GM23338 (cell line): ENCODE measurements at regions not wholly inside any gene's neighbourhood (a gene's known extent, or its start where the extent isn't known, plus 50 kb on each side); places are given as distances from the start of the nearest gene placed in this dataset.

Source experiments
- ATAC-seq: fragments of 200-7000 bp; cut with Tn5 transposase; 3 replicates; pipeline ENCODE4 v1.9.1; 2020
- DNase-seq: peaks from one replicate; pipeline ENCODE4 v3.0.0-alpha.2; 2015; ENCODE audit warnings: low spot score
- H2AFZ ChIP-seq: fragments of 200-600 bp; sonication (generic); 2 replicates; pipeline ENCODE4 v1.8.0; 2016; ENCODE audit warnings: antibody characterized with exemption, mild to moderate bottlenecking, moderate library complexity
- H3F3A ChIP-seq: fragments of 200-600 bp; sonication (generic); replicated peaks from 2 replicates; pipeline ENCODE4 v1.8.0; 2017; ENCODE audit warnings: antibody characterized with exemption, mixed run types, low read depth
- H3K27ac ChIP-seq: fragments of 200-600 bp; sonication (generic); 2 replicates; pipeline ENCODE4 v1.6.1; 2016; ENCODE audit warnings: low read depth
- H3K27me3 ChIP-seq: fragments of 200-600 bp; sonication (generic); 2 replicates; pipeline ENCODE4 v1.8.0; 2016; ENCODE audit warnings: mild to moderate bottlenecking, mixed run types, moderate library complexity; ENCODE audit not compliant: insufficient read depth
- H3K36me3 ChIP-seq: fragments of 200-600 bp; sonication (generic); 2 replicates; pipeline ENCODE4 v1.8.0; 2016; ENCODE audit warnings: mild to moderate bottlenecking; ENCODE audit not compliant: insufficient read depth
- H3K4me1 ChIP-seq: fragments of 200-600 bp; sonication (generic); 2 replicates; pipeline ENCODE4 v1.8.0; 2016; ENCODE audit warnings: mild to moderate bottlenecking, moderate library complexity; ENCODE audit not compliant: insufficient read depth
- H3K4me2 ChIP-seq: fragments of 200-600 bp; sonication (generic); 2 replicates; pipeline ENCODE4 v1.7.1; 2017; ENCODE audit warnings: mixed run types
- H3K4me3 ChIP-seq: fragments of 200-600 bp; sonication (generic); 2 replicates; pipeline ENCODE4 v1.6.1; 2016; ENCODE audit warnings: mixed run types
- H3K79me2 ChIP-seq: fragments of 200-600 bp; sonication (generic); replicated peaks from 2 replicates; pipeline ENCODE4 v1.8.0; 2017; ENCODE audit warnings: mild to moderate bottlenecking; ENCODE audit not compliant: insufficient read depth
- H3K9me2 ChIP-seq: fragments of 200-600 bp; sonication (generic); 2 replicates; pipeline ENCODE4 v1.8.0; 2017; ENCODE audit not compliant: insufficient read depth
- H4K20me1 ChIP-seq: fragments of 200-600 bp; sonication (generic); replicated peaks from 2 replicates; pipeline ENCODE4 v1.8.0; 2017; ENCODE audit warnings: mild to moderate bottlenecking; ENCODE audit not compliant: insufficient read depth
- H3K27ac Mint-ChIP-seq: 2 replicates; pipeline ENCODE4 v1.8.0; 2020; ENCODE audit warnings: inconsistent platforms, mild to moderate bottlenecking, moderate library complexity, mixed read lengths
- H3K27me3 Mint-ChIP-seq: 3 replicates; pipeline ENCODE4 v1.8.0; 2022; ENCODE audit warnings: low read depth, mild to moderate bottlenecking, moderate library complexity, mixed read lengths, inconsistent platforms; ENCODE audit not compliant: insufficient read depth, poor library complexity
- H3K36me3 Mint-ChIP-seq: 3 replicates; pipeline ENCODE4 v1.8.0; 2021; ENCODE audit warnings: low read depth, mild to moderate bottlenecking, inconsistent platforms, moderate library complexity, mixed read lengths
- H3K4me1 Mint-ChIP-seq: 3 replicates; pipeline ENCODE4 v1.8.0; 2020; ENCODE audit warnings: mild to moderate bottlenecking, inconsistent platforms, mixed read lengths
- H3K4me3 Mint-ChIP-seq: 3 replicates; pipeline ENCODE4 v1.8.0; 2021; ENCODE audit warnings: moderate library complexity, mild to moderate bottlenecking, inconsistent platforms, mixed read lengths
- H3K9me3 Mint-ChIP-seq: 3 replicates; pipeline ENCODE4 v1.8.0; 2020; ENCODE audit warnings: moderate library complexity, mild to moderate bottlenecking, inconsistent platforms, mixed read lengths
- EZH2phosphoT487 ChIP-seq: fragments of 200-600 bp; sonication (generic); IDR thresholded peaks from one replicate; pipeline ENCODE4 v1.8.1; 2018; ENCODE audit warnings: antibody characterized with exemption; ENCODE audit not compliant: unreplicated experiment
- JUNB ChIP-seq: IDR thresholded peaks from one replicate; pipeline ENCODE4 v1.6.1; 2016; ENCODE audit warnings: antibody characterized with exemption; ENCODE audit not compliant: unreplicated experiment
- NANOG ChIP-seq: IDR thresholded peaks from 2 replicates; pipeline ENCODE4 v1.6.1; 2016; ENCODE audit warnings: antibody characterized with exemption, borderline replicate concordance
- STAT1 ChIP-seq: IDR thresholded peaks from one replicate; pipeline ENCODE4 v1.6.1; 2016; ENCODE audit warnings: antibody characterized with exemption; ENCODE audit not compliant: unreplicated experiment
- ZNF114 ChIP-seq: fragments of 250-450 bp; sonication (Bioruptor Pico); IDR thresholded peaks from 2 replicates; pipeline ENCODE4 v1.5.0; 2020; ENCODE audit warnings: mild to moderate bottlenecking, moderate library complexity
- ZNF331 ChIP-seq: fragments of 250-450 bp; sonication (Bioruptor Pico); IDR thresholded peaks from 2 replicates; pipeline ENCODE4 v1.5.0; 2020; ENCODE audit warnings: low read depth, mild to moderate bottlenecking, moderate library complexity
- ZNF462 ChIP-seq: fragments of 250-450 bp; sonication (Bioruptor Pico); IDR thresholded peaks from 2 replicates; pipeline ENCODE4 v1.5.0; 2020; ENCODE audit warnings: mild to moderate bottlenecking, moderate library complexity
- TF ChIP-seq, protein P1 (sequence below): IDR thresholded peaks from 2 replicates; pipeline ENCODE4 v1.6.1; 2016; ENCODE audit warnings: antibody characterized with exemption
- TF ChIP-seq, protein P2 (sequence below): IDR thresholded peaks from one replicate; pipeline ENCODE4 v1.6.1; 2018; ENCODE audit warnings: antibody characterized with exemption; ENCODE audit not compliant: unreplicated experiment

- TF ChIP-seq, protein P1, sequence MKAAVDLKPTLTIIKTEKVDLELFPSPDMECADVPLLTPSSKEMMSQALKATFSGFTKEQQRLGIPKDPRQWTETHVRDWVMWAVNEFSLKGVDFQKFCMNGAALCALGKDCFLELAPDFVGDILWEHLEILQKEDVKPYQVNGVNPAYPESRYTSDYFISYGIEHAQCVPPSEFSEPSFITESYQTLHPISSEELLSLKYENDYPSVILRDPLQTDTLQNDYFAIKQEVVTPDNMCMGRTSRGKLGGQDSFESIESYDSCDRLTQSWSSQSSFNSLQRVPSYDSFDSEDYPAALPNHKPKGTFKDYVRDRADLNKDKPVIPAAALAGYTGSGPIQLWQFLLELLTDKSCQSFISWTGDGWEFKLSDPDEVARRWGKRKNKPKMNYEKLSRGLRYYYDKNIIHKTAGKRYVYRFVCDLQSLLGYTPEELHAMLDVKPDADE, result no peak
- TF ChIP-seq, protein P2, sequence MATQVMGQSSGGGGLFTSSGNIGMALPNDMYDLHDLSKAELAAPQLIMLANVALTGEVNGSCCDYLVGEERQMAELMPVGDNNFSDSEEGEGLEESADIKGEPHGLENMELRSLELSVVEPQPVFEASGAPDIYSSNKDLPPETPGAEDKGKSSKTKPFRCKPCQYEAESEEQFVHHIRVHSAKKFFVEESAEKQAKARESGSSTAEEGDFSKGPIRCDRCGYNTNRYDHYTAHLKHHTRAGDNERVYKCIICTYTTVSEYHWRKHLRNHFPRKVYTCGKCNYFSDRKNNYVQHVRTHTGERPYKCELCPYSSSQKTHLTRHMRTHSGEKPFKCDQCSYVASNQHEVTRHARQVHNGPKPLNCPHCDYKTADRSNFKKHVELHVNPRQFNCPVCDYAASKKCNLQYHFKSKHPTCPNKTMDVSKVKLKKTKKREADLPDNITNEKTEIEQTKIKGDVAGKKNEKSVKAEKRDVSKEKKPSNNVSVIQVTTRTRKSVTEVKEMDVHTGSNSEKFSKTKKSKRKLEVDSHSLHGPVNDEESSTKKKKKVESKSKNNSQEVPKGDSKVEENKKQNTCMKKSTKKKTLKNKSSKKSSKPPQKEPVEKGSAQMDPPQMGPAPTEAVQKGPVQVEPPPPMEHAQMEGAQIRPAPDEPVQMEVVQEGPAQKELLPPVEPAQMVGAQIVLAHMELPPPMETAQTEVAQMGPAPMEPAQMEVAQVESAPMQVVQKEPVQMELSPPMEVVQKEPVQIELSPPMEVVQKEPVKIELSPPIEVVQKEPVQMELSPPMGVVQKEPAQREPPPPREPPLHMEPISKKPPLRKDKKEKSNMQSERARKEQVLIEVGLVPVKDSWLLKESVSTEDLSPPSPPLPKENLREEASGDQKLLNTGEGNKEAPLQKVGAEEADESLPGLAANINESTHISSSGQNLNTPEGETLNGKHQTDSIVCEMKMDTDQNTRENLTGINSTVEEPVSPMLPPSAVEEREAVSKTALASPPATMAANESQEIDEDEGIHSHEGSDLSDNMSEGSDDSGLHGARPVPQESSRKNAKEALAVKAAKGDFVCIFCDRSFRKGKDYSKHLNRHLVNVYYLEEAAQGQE, result no peak
- no peak for TF ChIP-seq ZNF331 (CRISPR knock-in tag)
- TF ChIP-seq STAT1, result no peak
These were observed 169.3 kb downstream of the CASP12 start (continued) for GRCh38 chr11:104728927-104729326.

DNA sequence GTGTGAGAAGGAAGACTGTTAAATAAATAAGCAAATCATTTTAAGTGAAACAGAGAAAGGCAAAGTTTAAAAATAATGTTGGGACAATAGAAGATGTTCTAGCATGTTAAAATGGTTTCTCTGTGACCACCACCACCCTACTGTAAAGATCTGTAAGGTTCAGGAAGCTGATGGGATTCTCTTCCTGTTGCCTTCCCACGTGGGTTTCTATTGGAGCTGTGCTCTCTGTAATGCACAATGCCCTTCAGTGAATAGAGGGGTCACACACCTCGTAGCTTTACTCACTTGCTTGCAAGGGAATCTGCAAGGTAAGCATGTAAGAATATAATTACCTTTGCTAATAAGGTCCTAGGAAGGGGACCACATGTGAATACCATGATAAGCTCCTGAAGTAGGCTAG is 170.5 kb downstream of the CASP12 start:
- H3K36me3 Mint-ChIP-seq, result peaks cover 5% of the 10 kb centered on the region; the same call in 2 of the 3 replicates
- no peak for ATAC-seq

More for the DNA sequence above, 170.5 kb downstream of the CASP12 start:
- TF ChIP-seq EZH2phosphoT487 (no peak), ZNF462 (CRISPR knock-in tag) (no peak), ZNF331 (CRISPR knock-in tag) (no peak), NANOG (no peak), JUNB (no peak), STAT1 (no peak), ZNF114 (CRISPR knock-in tag) (no peak)
- TF ChIP-seq, protein P1, result no peak
- TF ChIP-seq, protein P2, result no peak
- H3K27ac ChIP-seq, result no peak overlapping the region
- no peak overlapping the region for H3K4me2 ChIP-seq
- H3F3A ChIP-seq, result no peaks in the 10 kb centered on the region
- H3K4me1 ChIP-seq, result peaks cover 15% of the 10 kb centered on the region; the same call in 1 of the 2 replicates
- no peaks in the 10 kb centered on the region for H3K36me3 ChIP-seq
- no peaks in the 10 kb centered on the region for H4K20me1 ChIP-seq
- H3K27me3 ChIP-seq, result no peaks in the 10 kb centered on the region
- H3K27me3 Mint-ChIP-seq, result no peaks in the 10 kb centered on the region
- H3K9me3 Mint-ChIP-seq, result peaks cover 10% of the 10 kb centered on the region; the same call in 2 of the 3 replicates
- H2AFZ ChIP-seq, result peak overlapping the region; percentile 45
- H3K4me3 ChIP-seq, result no peak overlapping the region
- H3K4me1 Mint-ChIP-seq, result peaks cover 7% of the 10 kb centered on the region; the same call in 2 of the 3 replicates
- no peaks in the 10 kb centered on the region for H3K9me2 ChIP-seq
- no peak overlapping the region for H3K27ac Mint-ChIP-seq
- H3K79me2 ChIP-seq, result no peaks in the 10 kb centered on the region
- H3K4me3 Mint-ChIP-seq, result no peak overlapping the region
- DNase-seq, result no peak
